HG03196 (cell line): ENCODE measurements at regions not wholly inside any gene's neighbourhood (a gene's known extent, or its start where the extent isn't known, plus 50 kb on each side); places are given as distances from the start of the nearest gene placed in this dataset.
"Not testable (repeated sequence)": the region's sequence is repeated elsewhere in the genome, so short reads cannot be mapped to it uniquely, and the experiment has no call there.

Source experiments
- ATAC-seq: cut with Tn5 transposase; IDR thresholded peaks from one replicate; pipeline ENCODE4 v1.9.1; 2021; ENCODE audit not compliant: unreplicated experiment

GRCh38 chr7:131122394-131122793 lies 205.3 kb upstream of the MKLN1 start:
- no peak for ATAC-seq

GRCh38 chr7:131124001-131124629 lies 203.6 kb upstream of the MKLN1 start:
- ATAC-seq: peak; percentile 91

- ATAC-seq: no peak
Measured at GRCh38 chr7:131124867-131125266, 202.8 kb upstream of the MKLN1 start.

- no peak for ATAC-seq
Measured at GRCh38 chr7:131130324-131130723, 197.4 kb upstream of the MKLN1 start.

- no peak for ATAC-seq
Measured at GRCh38 chr7:131131012-131131745, 196.5 kb upstream of the MKLN1 start.

GRCh38 chr7:131131746-131132431 lies 195.8 kb upstream of the MKLN1 start:
- ATAC-seq: no peak

- no peak for ATAC-seq
Measured at GRCh38 chr7:131139462-131139861, 188.2 kb upstream of the MKLN1 start.

GRCh38 chr7:131141443-131141967 lies 186.2 kb upstream of the MKLN1 start:
- ATAC-seq: no peak

GRCh38 chr7:131143869-131144268 lies 183.8 kb upstream of the MKLN1 start:
- ATAC-seq: no peak

GRCh38 chr7:131145026-131145425 lies 182.7 kb upstream of the MKLN1 start:
- ATAC-seq: no peak

GRCh38 chr7:131145770-131146169 lies 181.9 kb upstream of the MKLN1 start:
- ATAC-seq: no peak

- ATAC-seq: no peak
Measured at GRCh38 chr7:131147604-131148003, 180.1 kb upstream of the MKLN1 start.

GRCh38 chr7:131148258-131148657 lies 179.4 kb upstream of the MKLN1 start:
- no peak for ATAC-seq

- no peak for ATAC-seq
Measured at GRCh38 chr7:131148708-131149428, 178.8 kb upstream of the MKLN1 start.

GRCh38 chr7:131149429-131149773 lies 178.3 kb upstream of the MKLN1 start:
- no peak for ATAC-seq

- no peak for ATAC-seq
Measured at GRCh38 chr7:131149840-131150239, 177.8 kb upstream of the MKLN1 start.

- ATAC-seq: no peak
Measured at GRCh38 chr7:131151034-131151433, 176.6 kb upstream of the MKLN1 start.

- ATAC-seq: no peak
Measured at GRCh38 chr7:131152766-131153165, 174.9 kb upstream of the MKLN1 start.

- ATAC-seq: no peak
Measured at GRCh38 chr7:131154380-131154779, 173.3 kb upstream of the MKLN1 start.

- ATAC-seq: no peak
Measured at GRCh38 chr7:131157530-131158243, 170.0 kb upstream of the MKLN1 start.

GRCh38 chr7:131158244-131158636 lies 169.4 kb upstream of the MKLN1 start:
- not testable (repeated sequence) for ATAC-seq
